HG03442 (cell line): ENCODE measurements at regions not wholly inside any gene's neighbourhood (a gene's known extent, or its start where the extent isn't known, plus 50 kb on each side); places are given as distances from the start of the nearest gene placed in this dataset.
"Not testable (repeated sequence)": the region's sequence is repeated elsewhere in the genome, so short reads cannot be mapped to it uniquely, and the experiment has no call there.

Experiments used
- ATAC-seq: cut with Tn5 transposase; IDR thresholded peaks from one replicate; pipeline ENCODE4 v1.9.1; 2021; ENCODE audit warnings: mild to moderate bottlenecking, moderate library complexity; ENCODE audit not compliant: unreplicated experiment

GRCh38 chr10:108003061-108003460 is 838.6 kb upstream of the SORCS1 start:
- ATAC-seq: no peak

- no peak for ATAC-seq
Observed at GRCh38 chr10:108000365-108000764, 835.9 kb upstream of the SORCS1 start.

GRCh38 chr10:107994621-107995270 is 830.2 kb upstream of the SORCS1 start:
- ATAC-seq: no peak

- no peak for ATAC-seq
Observed at GRCh38 chr10:107986571-107986970, 822.1 kb upstream of the SORCS1 start.

GRCh38 chr10:107984581-107984980 is 820.1 kb upstream of the SORCS1 start:
- no peak for ATAC-seq

GRCh38 chr10:107984149-107984548 is 819.6 kb upstream of the SORCS1 start:
- ATAC-seq: no peak

GRCh38 chr10:107978455-107978854 is 813.9 kb upstream of the SORCS1 start:
- ATAC-seq: no peak

- no peak for ATAC-seq
Observed at GRCh38 chr10:107971973-107972372, 807.5 kb upstream of the SORCS1 start.

GRCh38 chr10:107971411-107971810 is 806.9 kb upstream of the SORCS1 start:
- no peak for ATAC-seq

GRCh38 chr10:107970512-107970911 is 806.0 kb upstream of the SORCS1 start:
- no peak for ATAC-seq

GRCh38 chr10:107969936-107970335 is 805.4 kb upstream of the SORCS1 start:
- ATAC-seq: no peak

- ATAC-seq: no peak
Observed at GRCh38 chr10:107966826-107967225, 802.3 kb upstream of the SORCS1 start.

GRCh38 chr10:107952649-107953556 is 788.4 kb upstream of the SORCS1 start:
- ATAC-seq: no peak

GRCh38 chr10:107950411-107951062 is 786.0 kb upstream of the SORCS1 start:
- not testable (repeated sequence) for ATAC-seq

- no peak for ATAC-seq
Observed at GRCh38 chr10:107942826-107943225, 778.3 kb upstream of the SORCS1 start.

- no peak for ATAC-seq
Observed at GRCh38 chr10:107933076-107933475, 768.6 kb upstream of the SORCS1 start.

- no peak for ATAC-seq
Observed at GRCh38 chr10:107931808-107932207, 767.3 kb upstream of the SORCS1 start.

GRCh38 chr10:107930037-107930436 is 765.5 kb upstream of the SORCS1 start:
- ATAC-seq: no peak

GRCh38 chr10:107924458-107924857 is 760.0 kb upstream of the SORCS1 start:
- ATAC-seq: no peak

- ATAC-seq: no peak
Observed at GRCh38 chr10:107919626-107920235, 755.2 kb upstream of the SORCS1 start.

- no peak for ATAC-seq
Observed at GRCh38 chr10:107918171-107918570, 753.7 kb upstream of the SORCS1 start.
